CD4-positive, alpha-beta T cell (primary cell): ENCODE measurements at regions not wholly inside any gene's neighbourhood (a gene's known extent, or its start where the extent isn't known, plus 50 kb on each side); places are given as distances from the start of the nearest gene placed in this dataset.

Experiments used
- ATAC-seq: fragments of 200-7000 bp; cut with Tn5 transposase; one replicate; pipeline ENCODE4 v1.10.0; 2022; ENCODE audit warnings: mild to moderate bottlenecking; ENCODE audit not compliant: poor library complexity
- CTCF ChIA-PET: fragments of 350-600 bp; sonication (Branson Sonifier 250); formaldehyde crosslinking; loops from one replicate; lab custom pipeline; 2021; ENCODE audit warnings: antibody characterized with exemption, inconsistent platforms; lab: Charles Lee
- POLR2A ChIA-PET: fragments of 350-600 bp; sonication (Branson Sonifier 250); formaldehyde crosslinking; loops from one replicate; lab custom pipeline; 2021; ENCODE audit warnings: antibody characterized with exemption, inconsistent platforms; lab: Charles Lee
- DNase-seq, 14 experiments: peaks; one replicate each; pipeline ENCODE4 v3.0.0-alpha.2; 2013 to 2020; ENCODE audit warnings: mixed read lengths in 2 of 14
- H3K27ac ChIP-seq, 2 donors: one replicate each; pipeline versions ENCODE4 v1.5.1 to v1.7.0; 2013; ENCODE audit warnings: low read length in 2 of 2, low read depth in 1 of 2, mild to moderate bottlenecking in 1 of 2
- H3K27me3 ChIP-seq, 2 experiments: 1 replicate in 1 of 2; 2 replicates in 1 of 2; pipeline versions ENCODE4 v1.6.1 to v1.7.0; 2013; ENCODE audit warnings: low read length in 2 of 2, control low read depth in 1 of 2, mild to moderate bottlenecking in 1 of 2, moderate library complexity in 1 of 2; ENCODE audit not compliant: insufficient read depth in 2 of 2, control insufficient read depth in 1 of 2
- H3K36me3 ChIP-seq: one replicate; pipeline ENCODE4 v1.6.1; 2013; ENCODE audit warnings: low read length, control low read depth; ENCODE audit not compliant: insufficient read depth
- H3K4me1 ChIP-seq: one replicate; pipeline ENCODE4 v1.6.1; 2013; ENCODE audit warnings: low read length, control low read depth; ENCODE audit not compliant: insufficient read depth
- H3K4me3 ChIP-seq: one replicate; pipeline ENCODE4 v1.5.1; 2013; ENCODE audit warnings: mild to moderate bottlenecking, low read length, moderate library complexity
- H3K9me3 ChIP-seq, 2 experiments: 1 replicate in 1 of 2; 2 replicates in 1 of 2; pipeline versions ENCODE4 v1.6.1 to v1.7.0; 2013; ENCODE audit warnings: low read length in 2 of 2, mild to moderate bottlenecking in 2 of 2, control low read depth in 1 of 2, moderate library complexity in 1 of 2; ENCODE audit not compliant: control insufficient read depth in 1 of 2, insufficient read depth in 1 of 2
- H3K27ac Mint-ChIP-seq: one replicate; pipeline ENCODE4 v1.8.0; 2020; ENCODE audit warnings: mixed read lengths
- H3K27me3 Mint-ChIP-seq: one replicate; pipeline ENCODE4 v1.8.0; 2021; ENCODE audit warnings: mixed read lengths
- H3K36me3 Mint-ChIP-seq: one replicate; pipeline ENCODE4 v1.8.0; 2021; ENCODE audit warnings: low read depth, mixed read lengths
- H3K4me1 Mint-ChIP-seq: one replicate; pipeline ENCODE4 v1.8.0; 2021; ENCODE audit warnings: low read depth, mixed read lengths
- H3K4me3 Mint-ChIP-seq: one replicate; pipeline ENCODE4 v1.8.0; 2020; ENCODE audit warnings: mild to moderate bottlenecking, mixed read lengths
- H3K9me3 Mint-ChIP-seq: one replicate; pipeline ENCODE4 v1.8.0; 2020; ENCODE audit warnings: mixed read lengths
- CTCF ChIP-seq: fragments of 200-600 bp; IDR thresholded peaks from one replicate; pipeline ENCODE4 v1.8.0; 2022; ENCODE audit warnings: antibody characterized with exemption, mild to moderate bottlenecking
- intact Hi-C, 2 experiments: fragments of 100-400 bp; cut with DNase I in 1 of 2; cut with micrococcal nuclease in 1 of 2; formaldehyde crosslinking; loops; one replicate each; pipeline versions ENCODE4 v1.15.1 to v1.9.0; 2023 to 2025; cut with DNase I, micrococcal nuclease

GRCh38 chr18:27430595-27430994 is 245.5 kb upstream of the CHST9 start:
- H3K36me3 Mint-ChIP-seq: no peaks in the 10 kb centered on the region
- no peak overlapping the region for H3K27ac ChIP-seq
- H3K9me3 Mint-ChIP-seq: peaks cover 11% of the 10 kb centered on the region
- H3K27me3 Mint-ChIP-seq: no peaks in the 10 kb centered on the region
- DNase-seq: no peak
- no peaks in the 10 kb centered on the region for H3K4me1 Mint-ChIP-seq
- no peak overlapping the region for H3K27ac Mint-ChIP-seq
- CTCF ChIA-PET: no interaction called here
- H3K4me1 ChIP-seq: no peaks in the 10 kb centered on the region
- TF ChIP-seq CTCF: no peak
- peaks cover 10 to 15% of the 10 kb centered on the region in 2 experiments for H3K9me3 ChIP-seq
- no peak for ATAC-seq
- H3K27me3 ChIP-seq: no peaks in the 10 kb centered on the region
- no peak overlapping the region for H3K4me3 ChIP-seq
- no peaks in the 10 kb centered on the region for H3K36me3 ChIP-seq
- POLR2A ChIA-PET: no interaction called here
- intact Hi-C loops: no loop called here
- H3K4me3 Mint-ChIP-seq: no peak overlapping the region

- ChIA-PET POLR2A (no interaction called here), CTCF (no interaction called here)
- Mint-ChIP-seq H3K9me3 (peaks cover 14% of the 10 kb centered on the region), H3K36me3 (no peaks in the 10 kb centered on the region), H3K4me3 (no peak overlapping the region), H3K27ac (no peak overlapping the region), H3K4me1 (no peaks in the 10 kb centered on the region), H3K27me3 (no peaks in the 10 kb centered on the region)
- Histone ChIP-seq H3K27me3 (no peaks in the 10 kb centered on the region), H3K9me3 (peaks cover 10 to 21% of the 10 kb centered on the region in 2 experiments), H3K4me3 (no peak overlapping the region), H3K4me1 (no peaks in the 10 kb centered on the region), H3K27ac (no peak overlapping the region), H3K36me3 (no peaks in the 10 kb centered on the region)
- ATAC-seq (no peak), DNase-seq (no peak)
- no peak for TF ChIP-seq CTCF
- intact Hi-C loops: loop anchor here in 1 of 2 experiments (2.0 kb wide), 1 partner anchor 44 kb away; no protein-coding TSS in a partner anchor
These were observed 243.8 kb upstream of the CHST9 start for GRCh38 chr18:27428716-27429475.

- Mint-ChIP-seq H3K9me3 (peaks cover 15% of the 10 kb centered on the region), H3K27ac (no peak overlapping the region), H3K27me3 (no peaks in the 10 kb centered on the region), H3K4me3 (no peak overlapping the region), H3K36me3 (no peaks in the 10 kb centered on the region), H3K4me1 (no peaks in the 10 kb centered on the region)
- ChIA-PET CTCF (no interaction called here), POLR2A (no interaction called here)
- Histone ChIP-seq H3K36me3 (no peaks in the 10 kb centered on the region), H3K27me3 (no peaks in the 10 kb centered on the region), H3K27ac (no peak overlapping the region), H3K9me3 (peaks cover 10 to 21% of the 10 kb centered on the region in 2 experiments), H3K4me3 (no peak overlapping the region), H3K4me1 (no peaks in the 10 kb centered on the region)
- DNase-seq (no peak), ATAC-seq (no peak)
- intact Hi-C loops: loop anchor here in 1 of 2 experiments (2.0 kb wide), 1 partner anchor 45 kb away; no protein-coding TSS in a partner anchor
- TF ChIP-seq CTCF: no peak
These were observed 243.0 kb upstream of the CHST9 start for GRCh38 chr18:27428120-27428519.
